HEK293 (cell line): ENCODE measurements at regions not wholly inside any gene's neighbourhood (a gene's known extent, or its start where the extent isn't known, plus 50 kb on each side); places are given as distances from the start of the nearest gene placed in this dataset.

Experiments
- ATF2 ChIP-seq: fragments of 450-650 bp; formaldehyde crosslinking; IDR thresholded peaks from 2 replicates; pipeline ENCODE4 v1.5.1; 2016; ENCODE audit warnings: missing biosample characterization, missing genetic modification characterization, low read depth
- CTCF ChIP-seq: fragments of 450-650 bp; formaldehyde crosslinking; IDR thresholded peaks from 2 replicates; pipeline ENCODE4 v1.5.1; 2016; ENCODE audit warnings: missing biosample characterization, missing genetic modification characterization
- OVOL3 ChIP-seq: fragments of 450-650 bp; formaldehyde crosslinking; IDR thresholded peaks from 2 replicates; pipeline ENCODE4 v1.5.1; 2016; ENCODE audit warnings: missing biosample characterization, missing genetic modification characterization
- ZBTB10 ChIP-seq: fragments of 450-650 bp; formaldehyde crosslinking; IDR thresholded peaks from 2 replicates; pipeline ENCODE4 v1.5.1; 2016; ENCODE audit warnings: missing biosample characterization, missing genetic modification characterization
- ZNF274 ChIP-seq, 2 experiments: fragments of 200-500 bp in 1 of 2; fragments of 450-650 bp in 1 of 2; sonication (Bioruptor generic) in 1 of 2; formaldehyde crosslinking in 1 of 2; IDR thresholded peaks; 2 replicates each; pipeline versions ENCODE4 v1.5.1 to v1.6.1; 2014 to 2016; ENCODE audit warnings: borderline replicate concordance in 1 of 2, inconsistent platforms in 1 of 2, low read length in 1 of 2, missing biosample characterization in 1 of 2, missing genetic modification characterization in 1 of 2
- ZNF513 ChIP-seq: fragments of 450-650 bp; IDR thresholded peaks from 2 replicates; pipeline ENCODE4 v1.5.1; 2018; ENCODE audit warnings: missing biosample characterization, missing genetic modification characterization
- ZNF621 ChIP-seq: fragments of 450-650 bp; formaldehyde crosslinking; IDR thresholded peaks from 2 replicates; pipeline ENCODE4 v1.5.1; 2017; ENCODE audit warnings: missing biosample characterization, missing genetic modification characterization

GRCh38 chr6:169853196-169854082 is 102.0 kb downstream of the ERMARD start:
- TF ChIP-seq CTCF (tag by site-specific recombination) (no peak), ZNF513 (tag by site-specific recombination) (no peak), OVOL3 (tag by site-specific recombination) (no peak), ZBTB10 (no peak), ZNF274 (IDR thresholded peaks at IDR 0.05; ENCODE audit: low read length) (no peak), ZNF274 (tag by site-specific recombination; IDR thresholded peaks at IDR 0.05; ENCODE audit: borderline replicate concordance) (no peak), ZNF621 (tag by site-specific recombination) (no peak), ATF2 (tag by site-specific recombination) (no peak)
